HG02759 (cell line): ENCODE measurements at regions not wholly inside any gene's neighbourhood (a gene's known extent, or its start where the extent isn't known, plus 50 kb on each side); places are given as distances from the start of the nearest gene placed in this dataset.
"Not testable (repeated sequence)": the region's sequence is repeated elsewhere in the genome, so short reads cannot be mapped to it uniquely, and the experiment has no call there.

Experiments used
- ATAC-seq: cut with Tn5 transposase; IDR thresholded peaks from one replicate; pipeline ENCODE4 v1.9.1; 2021; ENCODE audit warnings: mild to moderate bottlenecking, moderate library complexity; ENCODE audit not compliant: unreplicated experiment

DNA sequence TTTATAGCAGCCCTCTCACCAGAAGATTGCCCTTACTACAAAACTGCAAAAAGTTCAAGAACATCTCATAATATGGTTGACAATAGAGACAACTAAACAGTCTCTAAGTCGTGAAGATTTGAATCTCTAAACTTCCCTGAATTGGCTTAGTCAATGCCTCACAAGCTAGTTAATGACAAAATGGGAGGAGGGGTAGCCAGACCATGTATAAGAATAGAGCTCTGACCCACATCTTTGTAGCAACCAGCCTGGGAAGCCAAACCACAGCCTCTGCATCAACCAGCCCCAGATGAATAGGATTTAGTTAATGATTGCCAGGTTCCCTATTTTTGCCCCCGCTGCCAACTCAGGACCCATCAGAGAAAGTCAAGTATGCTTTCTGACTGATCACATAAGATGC, 1265.9 kb upstream of the PCDH10 start:
- not testable (repeated sequence) for ATAC-seq

GRCh38 chr4:131925662-131926061, 1223.4 kb upstream of the PCDH10 start:
- ATAC-seq, result not testable (repeated sequence)

GRCh38 chr4:131967646-131968045, 1181.4 kb upstream of the PCDH10 start:
- ATAC-seq, result not testable (repeated sequence)

DNA sequence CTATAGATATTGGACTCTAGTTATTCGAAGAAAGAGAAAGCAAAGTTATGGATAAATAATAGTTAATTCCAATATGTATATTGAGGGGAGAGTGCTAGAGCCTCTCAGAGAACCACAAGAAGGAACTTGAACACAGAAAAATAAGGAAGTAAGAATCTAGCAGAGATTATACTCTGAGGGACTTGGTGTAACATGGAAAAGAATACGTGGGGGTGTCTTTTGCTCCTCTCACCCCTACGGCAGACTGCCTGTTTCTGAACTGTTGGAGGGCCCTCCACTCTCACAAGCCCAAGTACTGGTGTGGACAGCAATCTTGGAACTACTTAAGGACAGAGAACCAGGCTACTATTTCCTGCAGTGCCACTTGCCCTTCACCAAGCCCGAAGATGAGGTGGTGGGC, 1174.4 kb upstream of the PCDH10 start:
- ATAC-seq, result no peak

- not testable (repeated sequence) for ATAC-seq
These were observed 1173.6 kb upstream of the PCDH10 start for GRCh38 chr4:131975276-131976132.

- not testable (repeated sequence) for ATAC-seq
These were observed 1172.7 kb upstream of the PCDH10 start for GRCh38 chr4:131976133-131977002.

GRCh38 chr4:131978120-131978519, 1171.0 kb upstream of the PCDH10 start:
- ATAC-seq, result no peak

- no peak for ATAC-seq
These were observed 1159.5 kb upstream of the PCDH10 start for GRCh38 chr4:131989576-131989975.

GRCh38 chr4:132001542-132001941, 1147.6 kb upstream of the PCDH10 start:
- ATAC-seq, result no peak

DNA sequence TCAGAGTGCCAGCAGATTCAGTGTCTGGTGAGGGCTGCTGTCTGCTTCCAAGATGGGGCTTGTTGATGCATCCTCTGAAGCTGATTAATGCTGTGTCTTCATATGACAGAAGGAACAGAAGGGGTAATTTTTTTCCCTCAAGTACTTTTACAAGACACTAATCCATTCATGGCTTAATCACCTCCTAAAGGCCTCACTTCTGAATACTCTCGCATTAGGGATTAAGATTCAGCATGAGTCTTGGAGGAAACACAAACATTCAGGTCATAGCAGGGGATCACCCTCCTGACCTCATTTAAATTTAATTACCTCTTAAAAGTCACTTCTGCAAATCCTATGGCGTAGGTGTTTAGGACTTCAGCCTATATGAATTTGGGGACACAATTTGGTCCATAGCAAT, 1145.5 kb upstream of the PCDH10 start:
- ATAC-seq, result no peak

DNA sequence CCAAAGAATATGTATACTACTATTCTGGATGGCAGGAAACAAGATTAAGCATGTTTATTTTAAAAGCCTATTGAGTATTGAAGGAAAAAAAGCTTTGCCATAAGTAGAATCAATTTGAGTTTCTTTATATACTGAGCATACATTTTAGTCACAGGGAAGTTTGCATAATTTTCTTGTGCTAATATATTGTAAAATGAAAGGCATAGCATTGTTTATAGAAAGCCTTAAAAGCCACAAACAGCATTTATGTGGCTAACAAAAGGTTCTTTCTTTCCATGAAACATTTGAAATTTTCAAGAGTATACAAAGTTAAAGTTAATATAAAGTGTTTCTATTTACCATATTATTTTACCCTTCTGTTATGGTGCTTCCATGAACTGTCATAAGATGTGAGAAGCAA, 1133.8 kb upstream of the PCDH10 start:
- ATAC-seq, result no peak

GRCh38 chr4:132016703-132017350, 1132.3 kb upstream of the PCDH10 start:
- ATAC-seq, result no peak

GRCh38 chr4:132026166-132026565, 1122.9 kb upstream of the PCDH10 start:
- ATAC-seq, result no peak

GRCh38 chr4:132026816-132027215, 1122.3 kb upstream of the PCDH10 start:
- no peak for ATAC-seq

GRCh38 chr4:132056496-132056895, 1092.6 kb upstream of the PCDH10 start:
- ATAC-seq, result no peak

DNA sequence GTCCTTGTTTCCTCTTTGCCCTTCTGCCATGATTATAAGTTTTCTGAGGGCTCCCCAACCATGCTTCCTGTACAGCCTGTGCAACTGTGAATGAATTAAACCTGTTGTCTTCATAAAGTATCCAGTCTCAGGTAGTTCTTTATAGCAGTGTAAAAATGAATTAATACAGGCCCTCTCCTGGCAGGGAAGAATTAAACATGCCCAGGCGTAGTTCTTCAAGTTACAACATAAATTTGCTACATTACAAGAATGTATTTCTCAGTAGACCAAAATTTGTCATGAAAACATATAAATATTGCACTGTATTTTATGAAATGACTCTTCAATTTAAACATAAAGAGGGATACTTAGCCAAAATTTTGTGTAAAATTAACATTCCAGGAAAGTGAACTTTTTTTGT, 1089.9 kb upstream of the PCDH10 start:
- ATAC-seq, result no peak

GRCh38 chr4:132062611-132063239, 1086.4 kb upstream of the PCDH10 start:
- ATAC-seq, result no peak

DNA sequence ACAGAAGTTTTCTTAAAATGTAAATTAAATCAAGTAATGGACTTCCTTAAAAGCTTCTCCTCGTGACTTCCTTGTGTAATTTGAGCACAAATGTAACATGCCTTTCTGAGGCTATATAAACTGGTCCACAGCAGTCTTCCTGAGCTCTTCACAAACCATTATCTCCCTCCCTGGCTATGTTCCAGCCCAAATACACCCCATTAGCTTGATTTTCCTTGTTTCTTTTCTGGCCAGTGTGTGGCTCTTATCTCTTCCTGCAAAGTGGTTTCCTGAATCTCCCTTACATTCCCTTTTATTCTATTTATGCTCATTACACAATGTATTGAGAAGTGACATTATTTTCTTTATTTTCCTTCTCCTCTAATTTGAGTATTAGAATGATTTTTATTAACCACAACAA, 1085.3 kb upstream of the PCDH10 start:
- no peak for ATAC-seq

DNA sequence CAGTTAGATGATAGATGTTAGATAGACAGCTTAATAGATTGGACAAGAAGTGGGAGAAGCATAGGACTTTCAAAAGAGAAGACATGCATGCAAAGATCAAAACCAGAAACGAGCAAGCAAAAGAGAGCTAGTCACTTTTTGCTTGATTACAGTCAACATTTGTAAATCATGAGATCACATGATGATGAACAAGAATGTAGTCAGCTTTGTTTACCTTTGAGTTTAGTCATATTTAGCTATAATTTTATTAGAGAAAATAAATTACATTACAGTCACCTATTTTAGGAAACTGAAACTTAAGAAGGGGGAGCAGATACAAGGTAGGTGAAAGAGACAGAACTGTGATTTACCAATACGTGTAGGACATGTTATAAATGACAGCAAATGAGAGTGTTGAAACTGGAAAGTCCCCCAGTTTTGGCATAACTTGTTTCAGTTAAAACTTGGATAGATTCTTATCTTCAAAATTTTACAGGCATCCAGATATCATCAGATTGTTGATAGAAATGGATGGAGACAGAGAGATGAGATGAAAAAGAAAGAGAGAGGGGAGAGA, 1083.1 kb upstream of the PCDH10 start:
- no peak for ATAC-seq

DNA sequence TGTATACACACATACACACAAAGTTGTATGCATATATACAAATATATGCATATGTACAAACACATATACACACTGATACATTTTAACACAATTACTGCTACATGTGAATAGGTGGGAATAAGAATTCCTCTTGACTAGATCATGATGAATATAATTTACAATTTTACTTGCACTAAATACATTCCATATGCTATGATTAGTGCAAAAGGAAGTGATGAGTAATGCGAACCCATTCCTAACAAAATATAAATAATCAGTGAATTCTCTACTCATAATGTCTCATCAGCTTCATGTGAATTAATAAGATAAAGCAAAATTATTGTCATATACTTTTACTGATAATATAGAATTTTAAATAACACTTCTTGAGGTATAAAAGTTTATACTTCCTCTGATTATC, 1077.3 kb upstream of the PCDH10 start:
- no peak for ATAC-seq

- no peak for ATAC-seq
These were observed 1072.3 kb upstream of the PCDH10 start for GRCh38 chr4:132076829-132077228.
